ENCODE measurements at regions not wholly inside any gene's neighbourhood (a gene's known extent, or its start where the extent isn't known, plus 50 kb on each side); places are given as distances from the start of the nearest gene placed in this dataset.

DNA sequence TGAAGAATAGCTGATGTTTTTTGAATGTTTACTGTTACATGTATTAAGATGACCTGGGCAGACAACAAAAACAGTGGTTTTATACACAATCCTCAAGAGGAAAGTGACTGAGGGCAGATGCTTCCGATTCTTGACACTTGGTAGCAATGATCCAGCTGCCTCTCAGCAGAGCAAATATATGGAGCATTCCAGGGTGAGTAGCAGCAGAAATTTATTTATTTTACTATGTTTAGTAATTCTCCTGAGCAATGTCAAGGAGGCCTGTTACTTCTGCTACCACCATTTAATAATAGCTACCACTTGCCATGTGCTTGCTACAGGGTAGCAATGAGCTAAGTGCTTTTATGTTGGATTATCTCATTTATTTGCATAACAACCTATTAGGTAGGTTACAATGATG is 69.1 kb upstream of the NR3C1 start:
- DNase-seq (no peak), ATAC-seq (no peak)
- Histone ChIP-seq H3K27ac (no peak overlapping the region), H3K27me3 (no peaks in the 10 kb centered on the region), H3K4me3 (no peak overlapping the region), H3K9me3 (no peaks in the 10 kb centered on the region), H3K36me3 (no peaks in the 10 kb centered on the region), H3K4me1 (peaks cover 0 to 19% (median 7%) of the 10 kb centered on the region in 12 donors)
- WGBS, 4 donors: 81 to 93% (median 83%) methylated on average over 1 of the region's 1 CpG
- intact Hi-C loops (cut with DNase I): loop anchor here in 1 of 10 donors (5.0 kb wide), 1 partner anchor 40 kb away; no protein-coding TSS in a partner anchor
- TF ChIP-seq, protein P1, sequence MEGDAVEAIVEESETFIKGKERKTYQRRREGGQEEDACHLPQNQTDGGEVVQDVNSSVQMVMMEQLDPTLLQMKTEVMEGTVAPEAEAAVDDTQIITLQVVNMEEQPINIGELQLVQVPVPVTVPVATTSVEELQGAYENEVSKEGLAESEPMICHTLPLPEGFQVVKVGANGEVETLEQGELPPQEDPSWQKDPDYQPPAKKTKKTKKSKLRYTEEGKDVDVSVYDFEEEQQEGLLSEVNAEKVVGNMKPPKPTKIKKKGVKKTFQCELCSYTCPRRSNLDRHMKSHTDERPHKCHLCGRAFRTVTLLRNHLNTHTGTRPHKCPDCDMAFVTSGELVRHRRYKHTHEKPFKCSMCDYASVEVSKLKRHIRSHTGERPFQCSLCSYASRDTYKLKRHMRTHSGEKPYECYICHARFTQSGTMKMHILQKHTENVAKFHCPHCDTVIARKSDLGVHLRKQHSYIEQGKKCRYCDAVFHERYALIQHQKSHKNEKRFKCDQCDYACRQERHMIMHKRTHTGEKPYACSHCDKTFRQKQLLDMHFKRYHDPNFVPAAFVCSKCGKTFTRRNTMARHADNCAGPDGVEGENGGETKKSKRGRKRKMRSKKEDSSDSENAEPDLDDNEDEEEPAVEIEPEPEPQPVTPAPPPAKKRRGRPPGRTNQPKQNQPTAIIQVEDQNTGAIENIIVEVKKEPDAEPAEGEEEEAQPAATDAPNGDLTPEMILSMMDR (IDR thresholded peaks at IDR 0.05): no peak
- no peak for TF ChIP-seq POLR2A (IDR thresholded peaks at IDR 0.05)

GRCh38 chr5:143471666-143472464 is 68.4 kb upstream of the NR3C1 start:
- peaks cover 0 to 19% (median 7%) of the 10 kb centered on the region in 12 donors for H3K4me1 ChIP-seq
- ATAC-seq (peak in 2 of 4 donors; percentile 26 to 34), DNase-seq (peak in 2 of 5 donors; percentile 17 to 31)
- WGBS, 4 donors: 55 to 78% (median 70%) methylated on average over 7 of the region's 7 CpGs
- H3K4me3 ChIP-seq: no peak overlapping the region
- no peaks in the 10 kb centered on the region for H3K27me3 ChIP-seq
- no peak overlapping the region for H3K27ac ChIP-seq
- intact Hi-C loops (cut with DNase I): loop anchor here in 1 of 10 donors (5.0 kb wide), 1 partner anchor 40 kb away; no protein-coding TSS in a partner anchor
- TF ChIP-seq, protein P1 (IDR thresholded peaks at IDR 0.05): no peak
- no peak for TF ChIP-seq POLR2A (IDR thresholded peaks at IDR 0.05)
- H3K36me3 ChIP-seq: no peaks in the 10 kb centered on the region
- H3K9me3 ChIP-seq: no peaks in the 10 kb centered on the region

GRCh38 chr5:143471041-143471509 is 67.6 kb upstream of the NR3C1 start:
- H3K4me1 ChIP-seq: peaks cover 0 to 19% (median 7%) of the 10 kb centered on the region in 12 donors
- DNase-seq (peak in 1 of 5 donors; percentile 28), ATAC-seq (peak; percentile 52 to 76 (median 60))
- no peaks in the 10 kb centered on the region for H3K9me3 ChIP-seq
- no peaks in the 10 kb centered on the region for H3K36me3 ChIP-seq
- TF ChIP-seq POLR2A (IDR thresholded peaks at IDR 0.05): no peak
- TF ChIP-seq, protein P1 (IDR thresholded peaks at IDR 0.05): no peak
- H3K27me3 ChIP-seq: no peaks in the 10 kb centered on the region
- intact Hi-C loops (cut with DNase I): loop anchor here in 1 of 10 donors (5.0 kb wide), 1 partner anchor 39 kb away; no protein-coding TSS in a partner anchor
- no peak overlapping the region for H3K27ac ChIP-seq
- H3K4me3 ChIP-seq: no peak overlapping the region
- 58 to 70% (median 59%) methylated on average over 1 of the region's 1 CpG for WGBS, 4 donors

GRCh38 chr5:143470120-143470519 is 66.6 kb upstream of the NR3C1 start:
- no peak for ATAC-seq
- TF ChIP-seq, protein P1 (IDR thresholded peaks at IDR 0.05): no peak
- TF ChIP-seq POLR2A (IDR thresholded peaks at IDR 0.05): no peak
- 91 to 94% (median 92%) methylated on average over 1 of the region's 1 CpG for WGBS, 4 donors
- intact Hi-C loops (cut with DNase I): loop anchor here in 1 of 10 donors (5.0 kb wide), 1 partner anchor 38 kb away; no protein-coding TSS in a partner anchor
- Histone ChIP-seq H3K4me1 (peaks cover 0 to 19% (median 7%) of the 10 kb centered on the region in 12 donors), H3K27ac (no peak overlapping the region), H3K9me3 (no peaks in the 10 kb centered on the region), H3K4me3 (no peak overlapping the region), H3K36me3 (no peaks in the 10 kb centered on the region), H3K27me3 (no peaks in the 10 kb centered on the region)
- no peak for DNase-seq

Measured in heart left ventricle (tissue), 16 donors.